ENCODE measurements at regions not wholly inside any gene's neighbourhood (a gene's known extent, or its start where the extent isn't known, plus 50 kb on each side); places are given as distances from the start of the nearest gene placed in this dataset.
"Not testable (repeated sequence)": the region's sequence is repeated elsewhere in the genome, so short reads cannot be mapped to it uniquely, and the experiment has no call there.

GRCh38 chr4:64712590-64712989 is 303.3 kb upstream of the TECRL start:
- H3K9me3 Mint-ChIP-seq = no peaks in the 10 kb centered on the region
- H3K27ac Mint-ChIP-seq = no peak overlapping the region
- H3K27me3 Mint-ChIP-seq = no peaks in the 10 kb centered on the region
- no peaks in the 10 kb centered on the region for H3K4me1 Mint-ChIP-seq
- DNase-seq = no peak
- no peak for ATAC-seq
- no peak overlapping the region for H3K4me3 Mint-ChIP-seq

GRCh38 chr4:64705989-64706388 is 296.7 kb upstream of the TECRL start:
- Mint-ChIP-seq H3K4me3 (no peak overlapping the region), H3K27me3 (no peaks in the 10 kb centered on the region), H3K4me1 (no peaks in the 10 kb centered on the region), H3K9me3 (peaks cover 5 to 10% of the 10 kb centered on the region in 2 donors), H3K27ac (no peak overlapping the region)
- ATAC-seq = no peak
- DNase-seq = no peak

- Mint-ChIP-seq H3K4me3 (no peak overlapping the region), H3K27ac (no peak overlapping the region), H3K4me1 (no peaks in the 10 kb centered on the region), H3K9me3 (peaks cover 11 to 12% of the 10 kb centered on the region in 2 donors), H3K27me3 (no peaks in the 10 kb centered on the region)
- ATAC-seq (no peak), DNase-seq (no peak)
Measured at GRCh38 chr4:64698171-64698570, 288.9 kb upstream of the TECRL start.

- peaks cover 0 to 6% of the 10 kb centered on the region in 2 donors for H3K9me3 Mint-ChIP-seq
- H3K4me1 Mint-ChIP-seq = no peaks in the 10 kb centered on the region
- DNase-seq (no peak), ATAC-seq (no peak)
- no peaks in the 10 kb centered on the region for H3K27me3 Mint-ChIP-seq
- no peak overlapping the region for H3K27ac Mint-ChIP-seq
- H3K4me3 Mint-ChIP-seq = no peak overlapping the region
Measured at GRCh38 chr4:64682946-64683345, 273.7 kb upstream of the TECRL start.

GRCh38 chr4:64682481-64682880 is 273.2 kb upstream of the TECRL start:
- Mint-ChIP-seq H3K27me3 (no peaks in the 10 kb centered on the region), H3K4me1 (no peaks in the 10 kb centered on the region), H3K9me3 (peaks cover 0 to 4% of the 10 kb centered on the region in 2 donors), H3K27ac (no peak overlapping the region), H3K4me3 (no peak overlapping the region)
- no peak for DNase-seq
- no peak for ATAC-seq

- not testable (repeated sequence) for H3K27me3 Mint-ChIP-seq, H3K4me3 Mint-ChIP-seq, H3K4me1 Mint-ChIP-seq, DNase-seq, ATAC-seq, H3K27ac Mint-ChIP-seq
- H3K9me3 Mint-ChIP-seq = peaks cover 18 to 21% of the 10 kb centered on the region in 2 donors
Measured at GRCh38 chr4:64673121-64673520, 263.9 kb upstream of the TECRL start.

- H3K4me3 Mint-ChIP-seq = no peak overlapping the region
- ATAC-seq (no peak), DNase-seq (no peak)
- no peaks in the 10 kb centered on the region for H3K4me1 Mint-ChIP-seq
- no peaks in the 10 kb centered on the region for H3K27me3 Mint-ChIP-seq
- no peak overlapping the region for H3K27ac Mint-ChIP-seq
- peaks cover 10 to 11% of the 10 kb centered on the region in 2 donors for H3K9me3 Mint-ChIP-seq
Measured at GRCh38 chr4:64670647-64671046, 261.4 kb upstream of the TECRL start.

GRCh38 chr4:64643841-64644240 is 234.6 kb upstream of the TECRL start:
- H3K27me3 Mint-ChIP-seq = no peaks in the 10 kb centered on the region
- H3K4me1 Mint-ChIP-seq = no peaks in the 10 kb centered on the region
- H3K4me3 Mint-ChIP-seq = no peak overlapping the region
- ATAC-seq (no peak), DNase-seq (no peak)
- no peak overlapping the region for H3K27ac Mint-ChIP-seq
- H3K9me3 Mint-ChIP-seq = no peaks in the 10 kb centered on the region

- Mint-ChIP-seq H3K4me3 (no peak overlapping the region), H3K27me3 (no peaks in the 10 kb centered on the region), H3K4me1 (no peaks in the 10 kb centered on the region), H3K9me3 (no peaks in the 10 kb centered on the region), H3K27ac (no peak overlapping the region)
- DNase-seq (no peak), ATAC-seq (no peak)
Measured at GRCh38 chr4:64642936-64643335, 233.7 kb upstream of the TECRL start.

- H3K4me3 Mint-ChIP-seq, H3K27me3 Mint-ChIP-seq, H3K9me3 Mint-ChIP-seq, H3K27ac Mint-ChIP-seq, DNase-seq, ATAC-seq, H3K4me1 Mint-ChIP-seq: not testable (repeated sequence)
Measured at GRCh38 chr4:64640402-64640801, 231.2 kb upstream of the TECRL start.

GRCh38 chr4:64625438-64625837 is 216.2 kb upstream of the TECRL start:
- no peak for ATAC-seq
- H3K27me3 Mint-ChIP-seq = no peaks in the 10 kb centered on the region
- H3K27ac Mint-ChIP-seq = no peak overlapping the region
- no peak for DNase-seq
- H3K4me1 Mint-ChIP-seq = no peaks in the 10 kb centered on the region
- H3K9me3 Mint-ChIP-seq = peaks cover 4 to 7% of the 10 kb centered on the region in 2 donors
- no peak overlapping the region for H3K4me3 Mint-ChIP-seq

GRCh38 chr4:64617800-64618199 is 208.6 kb upstream of the TECRL start:
- no peaks in the 10 kb centered on the region for H3K27me3 Mint-ChIP-seq
- DNase-seq = no peak
- no peak for ATAC-seq
- H3K4me3 Mint-ChIP-seq = no peak overlapping the region
- H3K4me1 Mint-ChIP-seq = no peaks in the 10 kb centered on the region
- no peak overlapping the region for H3K27ac Mint-ChIP-seq
- no peaks in the 10 kb centered on the region for H3K9me3 Mint-ChIP-seq

- Mint-ChIP-seq H3K9me3 (no peaks in the 10 kb centered on the region), H3K4me1 (no peaks in the 10 kb centered on the region), H3K27ac (no peak overlapping the region), H3K4me3 (no peak overlapping the region), H3K27me3 (no peaks in the 10 kb centered on the region)
- no peak for DNase-seq
- ATAC-seq = no peak
Measured at GRCh38 chr4:64614276-64614675, 205.0 kb upstream of the TECRL start.

GRCh38 chr4:64613046-64613445 is 203.8 kb upstream of the TECRL start:
- Mint-ChIP-seq H3K9me3 (no peaks in the 10 kb centered on the region), H3K27me3 (no peaks in the 10 kb centered on the region), H3K27ac (no peak overlapping the region), H3K4me3 (no peak overlapping the region), H3K4me1 (no peaks in the 10 kb centered on the region)
- ATAC-seq (no peak), DNase-seq (no peak)

GRCh38 chr4:64598066-64598465 is 188.8 kb upstream of the TECRL start:
- Mint-ChIP-seq H3K9me3 (no peaks in the 10 kb centered on the region), H3K4me3 (no peak overlapping the region), H3K27me3 (no peaks in the 10 kb centered on the region), H3K27ac (no peak overlapping the region), H3K4me1 (no peaks in the 10 kb centered on the region)
- DNase-seq = no peak
- no peak for ATAC-seq

GRCh38 chr4:64594723-64595122 is 185.5 kb upstream of the TECRL start:
- no peak overlapping the region for H3K27ac Mint-ChIP-seq

GRCh38 chr4:64588507-64588906 is 179.3 kb upstream of the TECRL start:
- Mint-ChIP-seq H3K9me3 (no peaks in the 10 kb centered on the region), H3K4me1 (no peaks in the 10 kb centered on the region), H3K27ac (no peak overlapping the region), H3K27me3 (no peaks in the 10 kb centered on the region), H3K4me3 (no peak overlapping the region)
- no peak for ATAC-seq
- DNase-seq = no peak

More at GRCh38 chr4:64594723-64595122, 185.5 kb upstream of the TECRL start:
- DNase-seq (no peak), ATAC-seq (no peak)
- H3K9me3 Mint-ChIP-seq = no peaks in the 10 kb centered on the region
- no peaks in the 10 kb centered on the region for H3K4me1 Mint-ChIP-seq
- H3K4me3 Mint-ChIP-seq = no peak overlapping the region
- no peaks in the 10 kb centered on the region for H3K27me3 Mint-ChIP-seq

All from stimulated activated naive CD8-positive, alpha-beta T cell treated with anti-CD3 and anti-CD28 coated beads, Interleukin-15, amount 100 ng/mL, for 72 hours (primary cell).